ENCODE measurements at regions not wholly inside any gene's neighbourhood (a gene's known extent, or its start where the extent isn't known, plus 50 kb on each side); places are given as distances from the start of the nearest gene placed in this dataset.

- TF ChIP-seq CTCF (conservative IDR thresholded peaks at IDR 0.05; ENCODE audit: low read depth, low read length) (no peak), EZH2 (IDR thresholded peaks at IDR 0.05; ENCODE audit: borderline replicate concordance, low read depth, low read length, poor library complexity, severe bottlenecking) (no peak)
These were observed 106.4 kb upstream of the C14orf180 start for GRCh38 chr14:104473244-104473565.
